HEK293 (cell line): ENCODE measurements at regions not wholly inside any gene's neighbourhood (a gene's known extent, or its start where the extent isn't known, plus 50 kb on each side); places are given as distances from the start of the nearest gene placed in this dataset.

Source experiments
- CTCF ChIA-PET: fragments of 350-600 bp; formaldehyde crosslinking; extraction: SDS; loops from one replicate; lab custom pipeline; 2021; ENCODE audit warnings: antibody characterized with exemption; lab: Yijun Ruan, JAX
- POLR2A ChIA-PET: fragments of 300-600 bp; formaldehyde crosslinking; extraction: SDS; loops from one replicate; lab custom pipeline; 2020; ENCODE audit warnings: antibody characterized with exemption, inconsistent platforms; lab: Yijun Ruan, JAX
- H3K27ac ChIP-seq: fragments of 200-500 bp; sonication (Bioruptor generic); 2 replicates; pipeline ENCODE4 v1.5.1; 2014; ENCODE audit warnings: low read depth, low read length, control low read depth, inconsistent platforms; ENCODE audit errors: extremely low read depth
- H3K36me3 ChIP-seq, 2 experiments: fragments of 200-500 bp in 1 of 2; sonication (Bioruptor generic) in 1 of 2; 1 replicate in 1 of 2; 2 replicates in 1 of 2; pipeline ENCODE4 v1.5.1; 2014 to 2017; ENCODE audit warnings: inconsistent platforms in 2 of 2, low read length in 2 of 2; ENCODE audit not compliant: control insufficient read depth in 2 of 2, insufficient read depth in 1 of 2
- H3K4me1 ChIP-seq: fragments of 200-500 bp; sonication (Bioruptor generic); 2 replicates; pipeline ENCODE4 v1.5.1; 2014; ENCODE audit warnings: mild to moderate bottlenecking, low read length, inconsistent platforms; ENCODE audit not compliant: control insufficient read depth, insufficient read depth
- H3K4me3 ChIP-seq: 2 replicates; pipeline ENCODE4 v1.5.1; 2011; ENCODE audit warnings: low read depth, mild to moderate bottlenecking, control low read depth, low read length, moderate library complexity
- H3K9me3 ChIP-seq: fragments of 200-500 bp; sonication (Bioruptor generic); 2 replicates; pipeline ENCODE4 v1.5.1; 2014; ENCODE audit warnings: low read depth, low read length, inconsistent platforms; ENCODE audit not compliant: control insufficient read depth, insufficient read depth
- EGR2 ChIP-seq: fragments of 450-650 bp; formaldehyde crosslinking; IDR thresholded peaks from 2 replicates; pipeline ENCODE4 v1.5.1; 2016; ENCODE audit warnings: low read depth, missing biosample characterization, missing genetic modification characterization
- HOXA7 ChIP-seq: sonication (generic); formaldehyde crosslinking; IDR thresholded peaks from 2 replicates; pipeline ENCODE4 v1.8.1; 2022; ENCODE audit warnings: missing genetic modification reagents, borderline replicate concordance
- HOXC10 ChIP-seq: sonication (generic); formaldehyde crosslinking; IDR thresholded peaks from 2 replicates; pipeline ENCODE4 v1.8.1; 2023; ENCODE audit warnings: mild to moderate bottlenecking, missing genetic modification reagents
- IKZF3 ChIP-seq: fragments of 450-650 bp; IDR thresholded peaks from 2 replicates; pipeline ENCODE4 v1.5.0; 2018; ENCODE audit warnings: missing biosample characterization, mild to moderate bottlenecking, missing genetic modification characterization, moderate library complexity
- RBAK ChIP-seq: fragments of 450-650 bp; formaldehyde crosslinking; IDR thresholded peaks from 2 replicates; pipeline ENCODE4 v1.5.1; 2016; ENCODE audit warnings: missing biosample characterization, missing genetic modification characterization
- TRIM28 ChIP-seq: IDR thresholded peaks from 2 replicates; pipeline ENCODE4 v1.6.1; 2011; ENCODE audit warnings: low read length, control low read depth, borderline replicate concordance
- ZBTB20 ChIP-seq: fragments of 450-650 bp; formaldehyde crosslinking; IDR thresholded peaks from 2 replicates; pipeline ENCODE4 v1.5.1; 2016; ENCODE audit warnings: missing biosample characterization, missing genetic modification characterization
- ZFP37 ChIP-seq: fragments of 450-650 bp; formaldehyde crosslinking; IDR thresholded peaks from 2 replicates; pipeline ENCODE4 v1.5.1; 2016; ENCODE audit warnings: missing biosample characterization, missing genetic modification characterization
- ZIC2 ChIP-seq: fragments of 450-650 bp; formaldehyde crosslinking; IDR thresholded peaks from 2 replicates; pipeline ENCODE4 v1.5.1; 2016; ENCODE audit warnings: missing biosample characterization, missing genetic modification characterization
- ZNF157 ChIP-seq: fragments of 450-650 bp; formaldehyde crosslinking; IDR thresholded peaks from 2 replicates; pipeline ENCODE4 v1.5.1; 2016; ENCODE audit warnings: missing biosample characterization, missing genetic modification characterization
- ZNF16 ChIP-seq: fragments of 450-650 bp; formaldehyde crosslinking; IDR thresholded peaks from 2 replicates; pipeline ENCODE4 v1.5.1; 2016; ENCODE audit warnings: low read depth, missing biosample characterization, missing genetic modification characterization
- ZNF19 ChIP-seq: fragments of 450-650 bp; formaldehyde crosslinking; IDR thresholded peaks from 2 replicates; pipeline ENCODE4; 2016; ENCODE audit warnings: missing biosample characterization, missing genetic modification characterization, low read depth
- ZNF324 ChIP-seq: fragments of 450-650 bp; formaldehyde crosslinking; IDR thresholded peaks from 2 replicates; pipeline ENCODE4 v1.5.1; 2016; ENCODE audit warnings: missing biosample characterization, missing genetic modification characterization
- ZNF530 ChIP-seq: fragments of 450-650 bp; formaldehyde crosslinking; IDR thresholded peaks from 2 replicates; pipeline ENCODE4 v1.5.1; 2016; ENCODE audit warnings: low read depth, missing biosample characterization, missing genetic modification characterization
- ZNF654 ChIP-seq: fragments of 450-650 bp; formaldehyde crosslinking; IDR thresholded peaks from 2 replicates; pipeline ENCODE4 v1.5.1; 2016; ENCODE audit warnings: low read depth, missing biosample characterization, missing genetic modification characterization
- TF ChIP-seq, protein P1 (sequence below): fragments of 450-650 bp; formaldehyde crosslinking; IDR thresholded peaks from 2 replicates; pipeline ENCODE4 v1.5.1; 2016; ENCODE audit warnings: missing biosample characterization, missing genetic modification characterization
- TF ChIP-seq, protein P2 (sequence below): fragments of 450-650 bp; formaldehyde crosslinking; conservative IDR thresholded peaks from 2 replicates; pipeline ENCODE4 v1.5.1; 2016; ENCODE audit warnings: low read depth, missing biosample characterization, missing genetic modification characterization
- TF ChIP-seq, protein P3 (sequence below): fragments of 450-650 bp; formaldehyde crosslinking; IDR thresholded peaks from 2 replicates; pipeline ENCODE4 v1.5.1; 2016; ENCODE audit warnings: missing biosample characterization, missing genetic modification characterization

GRCh38 chr12:118743896-118744700 is 237.2 kb upstream of the SRRM4 start:
- Histone ChIP-seq H3K9me3 (no peaks in the 10 kb centered on the region), H3K4me3 (no peak overlapping the region), H3K4me1 (no peaks in the 10 kb centered on the region), H3K27ac (no peak overlapping the region), H3K36me3 (no peaks in the 10 kb centered on the region)
- ChIA-PET POLR2A (no interaction called here), CTCF (no interaction called here)
- no peak for TF ChIP-seq ZIC2 (tag by site-specific recombination)
- no peak for TF ChIP-seq HOXC10 (CRISPR knock-in tag)
- TF ChIP-seq ZNF654: no peak
- TF ChIP-seq ZBTB20 (tag by site-specific recombination): no peak

DNA sequence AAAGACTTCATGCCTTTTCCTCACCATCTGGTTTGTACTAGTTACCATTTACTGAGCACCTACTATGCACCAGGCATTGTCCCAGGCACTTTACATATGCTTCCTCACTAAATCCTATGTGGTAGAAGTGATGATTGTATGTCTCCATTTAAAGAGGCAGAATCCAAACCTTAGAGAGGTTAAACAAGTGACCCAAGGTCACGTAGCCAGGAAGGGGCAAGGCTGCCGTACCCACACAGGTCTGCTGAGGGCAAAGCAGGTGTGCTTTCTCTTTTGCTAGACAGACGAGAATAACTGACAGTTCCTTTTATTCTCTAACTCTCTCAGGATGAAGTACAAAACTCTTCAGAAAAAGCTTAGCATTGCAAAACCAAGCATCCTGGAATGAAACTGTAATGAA is 235.2 kb upstream of the SRRM4 start:
- H3K4me1 ChIP-seq: no peaks in the 10 kb centered on the region
- POLR2A ChIA-PET: no interaction called here
- TF ChIP-seq RBAK (tag by site-specific recombination) (no peak), EGR2 (tag by site-specific recombination) (no peak), IKZF3 (tag by site-specific recombination) (no peak), ZNF324 (no peak), ZNF157 (tag by site-specific recombination) (no peak), ZNF19 (tag by site-specific recombination) (no peak), ZNF530 (tag by site-specific recombination) (no peak), ZFP37 (no peak), ZNF16 (tag by site-specific recombination) (no peak), HOXA7 (CRISPR knock-in tag) (no peak), TRIM28 (no peak)
- TF ChIP-seq, protein P1, sequence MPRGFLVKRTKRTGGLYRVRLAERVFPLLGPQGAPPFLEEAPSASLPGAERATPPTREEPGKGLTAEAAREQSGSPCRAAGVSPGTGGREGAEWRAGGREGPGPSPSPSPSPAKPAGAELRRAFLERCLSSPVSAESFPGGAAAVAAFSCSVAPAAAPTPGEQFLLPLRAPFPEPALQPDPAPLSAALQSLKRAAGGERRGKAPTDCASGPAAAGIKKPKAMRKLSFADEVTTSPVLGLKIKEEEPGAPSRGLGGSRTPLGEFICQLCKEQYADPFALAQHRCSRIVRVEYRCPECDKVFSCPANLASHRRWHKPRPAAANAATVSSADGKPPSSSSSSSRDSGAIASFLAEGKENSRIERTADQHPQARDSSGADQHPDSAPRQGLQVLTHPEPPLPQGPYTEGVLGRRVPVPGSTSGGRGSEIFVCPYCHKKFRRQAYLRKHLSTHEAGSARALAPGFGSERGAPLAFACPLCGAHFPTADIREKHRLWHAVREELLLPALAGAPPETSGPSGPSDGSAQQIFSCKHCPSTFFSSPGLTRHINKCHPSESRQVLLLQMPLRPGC (tag by site-specific recombination): no peak
- TF ChIP-seq, protein P2, sequence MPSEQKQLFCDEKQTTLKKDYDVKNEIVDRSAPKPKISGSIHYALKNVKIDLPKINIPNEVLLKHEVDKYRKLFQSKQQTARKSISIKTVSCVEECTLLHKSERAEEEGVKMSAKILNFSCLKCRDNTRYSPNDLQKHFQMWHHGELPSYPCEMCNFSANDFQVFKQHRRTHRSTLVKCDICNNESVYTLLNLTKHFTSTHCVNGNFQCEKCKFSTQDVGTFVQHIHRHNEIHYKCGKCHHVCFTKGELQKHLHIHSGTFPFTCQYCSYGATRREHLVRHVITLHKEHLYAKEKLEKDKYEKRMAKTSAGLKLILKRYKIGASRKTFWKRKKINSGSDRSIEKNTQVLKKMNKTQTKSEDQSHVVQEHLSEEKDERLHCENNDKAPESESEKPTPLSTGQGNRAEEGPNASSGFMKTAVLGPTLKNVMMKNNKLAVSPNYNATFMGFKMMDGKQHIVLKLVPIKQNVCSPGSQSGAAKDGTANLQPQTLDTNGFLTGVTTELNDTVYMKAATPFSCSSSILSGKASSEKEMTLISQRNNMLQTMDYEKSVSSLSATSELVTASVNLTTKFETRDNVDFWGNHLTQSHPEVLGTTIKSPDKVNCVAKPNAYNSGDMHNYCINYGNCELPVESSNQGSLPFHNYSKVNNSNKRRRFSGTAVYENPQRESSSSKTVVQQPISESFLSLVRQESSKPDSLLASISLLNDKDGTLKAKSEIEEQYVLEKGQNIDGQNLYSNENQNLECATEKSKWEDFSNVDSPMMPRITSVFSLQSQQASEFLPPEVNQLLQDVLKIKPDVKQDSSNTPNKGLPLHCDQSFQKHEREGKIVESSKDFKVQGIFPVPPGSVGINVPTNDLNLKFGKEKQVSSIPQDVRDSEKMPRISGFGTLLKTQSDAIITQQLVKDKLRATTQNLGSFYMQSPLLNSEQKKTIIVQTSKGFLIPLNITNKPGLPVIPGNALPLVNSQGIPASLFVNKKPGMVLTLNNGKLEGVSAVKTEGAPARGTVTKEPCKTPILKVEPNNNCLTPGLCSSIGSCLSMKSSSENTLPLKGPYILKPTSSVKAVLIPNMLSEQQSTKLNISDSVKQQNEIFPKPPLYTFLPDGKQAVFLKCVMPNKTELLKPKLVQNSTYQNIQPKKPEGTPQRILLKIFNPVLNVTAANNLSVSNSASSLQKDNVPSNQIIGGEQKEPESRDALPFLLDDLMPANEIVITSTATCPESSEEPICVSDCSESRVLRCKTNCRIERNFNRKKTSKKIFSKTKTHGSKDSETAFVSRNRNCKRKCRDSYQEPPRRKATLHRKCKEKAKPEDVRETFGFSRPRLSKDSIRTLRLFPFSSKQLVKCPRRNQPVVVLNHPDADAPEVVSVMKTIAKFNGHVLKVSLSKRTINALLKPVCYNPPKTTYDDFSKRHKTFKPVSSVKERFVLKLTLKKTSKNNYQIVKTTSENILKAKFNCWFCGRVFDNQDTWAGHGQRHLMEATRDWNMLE: no peak
- TF ChIP-seq, protein P3, sequence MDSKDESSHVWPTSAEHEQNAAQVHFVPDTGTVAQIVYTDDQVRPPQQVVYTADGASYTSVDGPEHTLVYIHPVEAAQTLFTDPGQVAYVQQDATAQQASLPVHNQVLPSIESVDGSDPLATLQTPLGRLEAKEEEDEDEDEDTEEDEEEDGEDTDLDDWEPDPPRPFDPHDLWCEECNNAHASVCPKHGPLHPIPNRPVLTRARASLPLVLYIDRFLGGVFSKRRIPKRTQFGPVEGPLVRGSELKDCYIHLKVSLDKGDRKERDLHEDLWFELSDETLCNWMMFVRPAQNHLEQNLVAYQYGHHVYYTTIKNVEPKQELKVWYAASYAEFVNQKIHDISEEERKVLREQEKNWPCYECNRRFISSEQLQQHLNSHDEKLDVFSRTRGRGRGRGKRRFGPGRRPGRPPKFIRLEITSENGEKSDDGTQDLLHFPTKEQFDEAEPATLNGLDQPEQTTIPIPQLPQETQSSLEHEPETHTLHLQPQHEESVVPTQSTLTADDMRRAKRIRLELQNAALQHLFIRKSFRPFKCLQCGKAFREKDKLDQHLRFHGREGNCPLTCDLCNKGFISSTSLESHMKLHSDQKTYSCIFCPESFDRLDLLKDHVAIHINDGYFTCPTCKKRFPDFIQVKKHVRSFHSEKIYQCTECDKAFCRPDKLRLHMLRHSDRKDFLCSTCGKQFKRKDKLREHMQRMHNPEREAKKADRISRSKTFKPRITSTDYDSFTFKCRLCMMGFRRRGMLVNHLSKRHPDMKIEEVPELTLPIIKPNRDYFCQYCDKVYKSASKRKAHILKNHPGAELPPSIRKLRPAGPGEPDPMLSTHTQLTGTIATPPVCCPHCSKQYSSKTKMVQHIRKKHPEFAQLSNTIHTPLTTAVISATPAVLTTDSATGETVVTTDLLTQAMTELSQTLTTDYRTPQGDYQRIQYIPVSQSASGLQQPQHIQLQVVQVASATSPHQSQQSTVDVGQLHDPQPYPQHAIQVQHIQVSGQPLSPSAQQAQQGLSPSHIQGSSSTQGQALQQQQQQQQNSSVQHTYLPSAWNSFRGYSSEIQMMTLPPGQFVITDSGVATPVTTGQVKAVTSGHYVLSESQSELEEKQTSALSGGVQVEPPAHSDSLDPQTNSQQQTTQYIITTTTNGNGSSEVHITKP (tag by site-specific recombination): no peak
- CTCF ChIA-PET: no interaction called here
- no peaks in the 10 kb centered on the region for H3K9me3 ChIP-seq
- no peak overlapping the region for H3K4me3 ChIP-seq
- H3K27ac ChIP-seq: no peak overlapping the region
- H3K36me3 ChIP-seq: no peaks in the 10 kb centered on the region
